OCI-LY1 (cell line): ENCODE measurements at regions not wholly inside any gene's neighbourhood (a gene's known extent, or its start where the extent isn't known, plus 50 kb on each side); places are given as distances from the start of the nearest gene placed in this dataset.

Source experiments
- EZH2 ChIP-seq: fragments of 200-600 bp; sonication (generic), shearing (Covaris generic); IDR thresholded peaks from 2 replicates; pipeline ENCODE4 v1.8.0; 2017; ENCODE audit warnings: borderline replicate concordance, mixed run types, mild to moderate bottlenecking, antibody characterized with exemption, low read length, moderate library complexity, mixed read lengths
- TF ChIP-seq, protein P1 (sequence below): fragments of 200-600 bp; sonication (generic), shearing (Covaris generic); IDR thresholded peaks from 2 replicates; pipeline ENCODE4 v1.5.1; 2017; ENCODE audit warnings: mild to moderate bottlenecking, antibody characterized with exemption, low read length, moderate library complexity, mixed read lengths

DNA sequence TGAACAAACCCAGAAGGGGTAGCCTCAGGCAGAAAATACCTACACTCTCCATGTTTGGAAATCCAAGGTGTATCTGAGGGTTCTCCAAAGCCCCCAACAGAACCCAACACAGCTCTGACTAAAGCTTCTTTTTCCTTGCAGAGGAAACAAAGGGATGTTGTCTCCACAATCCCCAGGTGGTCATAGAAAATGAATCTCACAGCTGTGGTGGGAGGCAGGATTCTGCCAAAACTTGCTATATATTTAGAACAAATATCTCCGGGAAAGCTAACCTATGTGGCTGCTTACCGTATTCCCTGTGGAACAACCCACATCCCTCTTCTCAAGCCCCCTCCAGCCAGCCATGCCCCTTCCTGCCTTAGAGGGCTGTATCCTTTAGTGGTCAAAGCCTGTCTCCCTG lies 406.1 kb downstream of the PRDM2 start:
- TF ChIP-seq, protein P1, sequence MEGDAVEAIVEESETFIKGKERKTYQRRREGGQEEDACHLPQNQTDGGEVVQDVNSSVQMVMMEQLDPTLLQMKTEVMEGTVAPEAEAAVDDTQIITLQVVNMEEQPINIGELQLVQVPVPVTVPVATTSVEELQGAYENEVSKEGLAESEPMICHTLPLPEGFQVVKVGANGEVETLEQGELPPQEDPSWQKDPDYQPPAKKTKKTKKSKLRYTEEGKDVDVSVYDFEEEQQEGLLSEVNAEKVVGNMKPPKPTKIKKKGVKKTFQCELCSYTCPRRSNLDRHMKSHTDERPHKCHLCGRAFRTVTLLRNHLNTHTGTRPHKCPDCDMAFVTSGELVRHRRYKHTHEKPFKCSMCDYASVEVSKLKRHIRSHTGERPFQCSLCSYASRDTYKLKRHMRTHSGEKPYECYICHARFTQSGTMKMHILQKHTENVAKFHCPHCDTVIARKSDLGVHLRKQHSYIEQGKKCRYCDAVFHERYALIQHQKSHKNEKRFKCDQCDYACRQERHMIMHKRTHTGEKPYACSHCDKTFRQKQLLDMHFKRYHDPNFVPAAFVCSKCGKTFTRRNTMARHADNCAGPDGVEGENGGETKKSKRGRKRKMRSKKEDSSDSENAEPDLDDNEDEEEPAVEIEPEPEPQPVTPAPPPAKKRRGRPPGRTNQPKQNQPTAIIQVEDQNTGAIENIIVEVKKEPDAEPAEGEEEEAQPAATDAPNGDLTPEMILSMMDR: no peak
- TF ChIP-seq EZH2: no peak
